ENCODE measurements at regions not wholly inside any gene's neighbourhood (a gene's known extent, or its start where the extent isn't known, plus 50 kb on each side); places are given as distances from the start of the nearest gene placed in this dataset.
"Not testable (repeated sequence)": the region's sequence is repeated elsewhere in the genome, so short reads cannot be mapped to it uniquely, and the experiment has no call there.

DNA sequence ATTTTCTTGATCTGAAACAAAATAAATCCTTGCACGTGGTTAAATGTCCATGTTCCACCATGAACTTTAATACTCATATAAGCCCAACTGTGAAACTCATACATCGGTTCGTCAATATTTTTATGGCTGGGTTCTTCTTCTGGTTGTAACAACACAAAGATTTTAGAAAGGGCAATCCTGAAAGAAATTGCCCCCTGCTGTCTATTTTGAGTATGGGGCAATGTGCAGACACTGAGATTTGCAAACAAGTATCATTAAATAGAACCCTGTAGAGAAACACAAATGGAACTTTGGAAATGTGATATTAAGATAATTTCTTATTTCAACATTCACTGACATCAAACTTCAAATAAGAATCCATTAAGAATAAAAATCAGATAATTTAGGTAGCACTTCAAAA is 80.2 kb upstream of the PHACTR1 start:
- DNase-seq (ENCODE audit: low read depth) = no peak
- H3K4me3 ChIP-seq (ENCODE audit: low read depth, low read length) = no peak overlapping the region
- TF ChIP-seq, protein P1, sequence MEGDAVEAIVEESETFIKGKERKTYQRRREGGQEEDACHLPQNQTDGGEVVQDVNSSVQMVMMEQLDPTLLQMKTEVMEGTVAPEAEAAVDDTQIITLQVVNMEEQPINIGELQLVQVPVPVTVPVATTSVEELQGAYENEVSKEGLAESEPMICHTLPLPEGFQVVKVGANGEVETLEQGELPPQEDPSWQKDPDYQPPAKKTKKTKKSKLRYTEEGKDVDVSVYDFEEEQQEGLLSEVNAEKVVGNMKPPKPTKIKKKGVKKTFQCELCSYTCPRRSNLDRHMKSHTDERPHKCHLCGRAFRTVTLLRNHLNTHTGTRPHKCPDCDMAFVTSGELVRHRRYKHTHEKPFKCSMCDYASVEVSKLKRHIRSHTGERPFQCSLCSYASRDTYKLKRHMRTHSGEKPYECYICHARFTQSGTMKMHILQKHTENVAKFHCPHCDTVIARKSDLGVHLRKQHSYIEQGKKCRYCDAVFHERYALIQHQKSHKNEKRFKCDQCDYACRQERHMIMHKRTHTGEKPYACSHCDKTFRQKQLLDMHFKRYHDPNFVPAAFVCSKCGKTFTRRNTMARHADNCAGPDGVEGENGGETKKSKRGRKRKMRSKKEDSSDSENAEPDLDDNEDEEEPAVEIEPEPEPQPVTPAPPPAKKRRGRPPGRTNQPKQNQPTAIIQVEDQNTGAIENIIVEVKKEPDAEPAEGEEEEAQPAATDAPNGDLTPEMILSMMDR (IDR thresholded peaks at IDR 0.05; ENCODE audit: insufficient read depth, low read depth, low read length) = no peak

DNA sequence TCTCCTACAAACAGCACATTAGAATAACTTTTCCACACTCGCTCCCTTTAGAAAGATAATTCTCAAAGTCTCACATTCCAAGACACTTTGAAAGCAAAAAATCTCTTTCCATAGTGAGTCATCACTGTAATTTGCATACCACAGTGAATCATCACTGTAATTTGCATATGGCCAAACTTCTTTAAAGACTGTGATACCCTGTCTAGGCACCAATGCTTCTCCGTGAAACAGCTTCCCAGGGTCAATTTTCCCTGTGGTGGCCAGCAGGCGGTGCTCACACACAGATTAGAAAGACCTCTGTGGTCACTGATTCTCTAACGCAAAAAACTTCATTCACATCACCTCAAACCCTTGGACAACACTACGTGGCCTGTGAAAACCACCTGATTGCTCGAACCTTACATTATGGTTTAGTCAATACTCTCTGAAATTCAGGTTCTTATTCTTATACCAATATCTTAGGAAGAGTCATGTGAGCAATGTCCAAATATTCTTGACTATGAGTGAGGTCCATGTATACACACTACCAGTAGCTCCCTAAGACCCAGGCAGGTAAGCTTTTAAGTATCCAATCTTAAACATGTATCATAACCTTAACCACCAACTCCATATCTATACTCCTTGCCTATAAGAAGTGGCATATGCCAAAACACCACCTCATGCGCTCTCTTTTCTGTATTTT is 78.5 kb upstream of the PHACTR1 start:
- TF ChIP-seq, protein P1 (IDR thresholded peaks at IDR 0.05; ENCODE audit: insufficient read depth, low read depth, low read length) = peak; percentile 83
- peak; percentile 49 for DNase-seq (ENCODE audit: low read depth)
- H3K4me3 ChIP-seq (ENCODE audit: low read depth, low read length) = no peak overlapping the region

DNA sequence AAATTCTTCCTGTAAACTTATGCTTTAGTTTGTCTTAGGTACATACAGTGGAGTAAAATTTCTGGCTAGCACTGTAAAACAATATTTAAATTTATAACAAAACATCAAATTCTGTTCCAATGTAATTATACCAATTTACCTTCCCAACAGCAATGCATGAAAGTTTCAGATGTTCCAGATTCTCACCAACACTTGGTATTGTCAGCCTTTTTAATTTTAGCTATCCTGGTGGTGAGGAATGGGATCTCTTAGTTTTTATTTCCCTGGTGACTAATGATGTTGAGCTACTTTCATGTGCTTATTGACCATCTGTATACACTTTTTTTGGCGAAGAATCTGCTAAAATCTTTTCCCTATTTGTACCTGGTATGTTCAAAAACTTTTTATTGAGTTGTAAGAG is 76.1 kb upstream of the PHACTR1 start:
- DNase-seq (ENCODE audit: low read depth) = no peak
- TF ChIP-seq, protein P1 (IDR thresholded peaks at IDR 0.05; ENCODE audit: insufficient read depth, low read depth, low read length) = no peak
- no peak overlapping the region for H3K4me3 ChIP-seq (ENCODE audit: low read depth, low read length)

DNA sequence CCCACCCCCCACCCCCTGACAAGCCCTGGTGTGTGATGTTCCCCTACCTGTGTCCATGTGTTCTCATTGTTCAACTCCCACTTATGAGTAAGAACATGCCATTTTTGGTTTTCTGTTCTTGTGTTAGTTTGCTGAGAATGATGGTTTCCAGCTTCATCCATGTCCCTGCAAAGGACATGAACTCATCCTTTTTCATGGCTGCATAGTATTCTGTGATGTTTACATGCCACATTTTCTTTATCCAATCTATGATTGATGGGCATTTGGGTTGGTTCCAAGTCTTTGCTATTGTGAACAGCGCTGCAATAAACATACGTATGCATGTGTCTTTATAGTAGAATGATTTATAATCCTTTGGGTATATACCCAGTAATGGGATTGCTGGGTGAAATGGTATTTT is 74.8 kb upstream of the PHACTR1 start:
- not testable (repeated sequence) for H3K4me3 ChIP-seq (ENCODE audit: low read depth, low read length); DNase-seq (ENCODE audit: low read depth)

DNA sequence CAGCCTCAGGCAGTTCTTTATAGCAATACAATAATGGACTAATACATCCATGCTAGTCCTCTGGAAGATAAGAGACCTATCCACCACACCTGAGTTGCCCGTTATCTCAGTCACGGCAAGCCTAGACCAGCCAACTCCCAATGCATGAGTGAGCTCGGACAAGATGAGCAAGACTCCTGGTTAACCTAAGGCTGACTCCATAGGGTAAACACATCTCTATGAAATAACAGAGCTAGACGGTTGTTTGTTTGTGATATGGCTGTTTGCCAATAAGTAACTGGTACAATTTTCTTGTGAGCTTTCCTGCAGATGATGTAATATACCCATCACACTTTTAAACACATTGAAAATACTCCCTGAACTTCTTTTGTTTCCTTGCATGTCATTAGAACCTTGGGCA is 70.6 kb upstream of the PHACTR1 start:
- no peak overlapping the region for H3K4me3 ChIP-seq (ENCODE audit: low read depth, low read length)
- TF ChIP-seq, protein P1 (IDR thresholded peaks at IDR 0.05; ENCODE audit: insufficient read depth, low read depth, low read length) = no peak
- DNase-seq (ENCODE audit: low read depth) = no peak

DNA sequence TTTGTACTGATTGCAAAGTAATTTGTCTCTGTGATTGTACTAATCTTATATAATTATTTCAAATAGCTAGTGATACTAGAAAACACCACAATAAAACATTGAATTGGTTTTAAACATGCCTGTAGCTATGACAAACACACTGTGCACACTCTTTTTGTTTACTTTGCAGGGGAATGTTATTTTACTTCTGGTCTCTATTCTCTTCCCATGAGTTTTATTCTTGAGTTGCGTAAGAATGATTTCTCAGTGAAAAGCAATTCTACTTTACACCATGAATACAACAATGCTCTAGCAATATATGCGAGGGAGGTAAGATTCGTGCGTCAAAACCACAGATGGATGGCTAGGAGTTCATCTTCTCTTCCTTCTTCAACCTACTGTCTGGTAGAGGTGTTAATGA is 68.4 kb upstream of the PHACTR1 start:
- no peak for DNase-seq (ENCODE audit: low read depth)
- no peak overlapping the region for H3K4me3 ChIP-seq (ENCODE audit: low read depth, low read length)
- TF ChIP-seq, protein P1 (IDR thresholded peaks at IDR 0.05; ENCODE audit: insufficient read depth, low read depth, low read length) = no peak

DNA sequence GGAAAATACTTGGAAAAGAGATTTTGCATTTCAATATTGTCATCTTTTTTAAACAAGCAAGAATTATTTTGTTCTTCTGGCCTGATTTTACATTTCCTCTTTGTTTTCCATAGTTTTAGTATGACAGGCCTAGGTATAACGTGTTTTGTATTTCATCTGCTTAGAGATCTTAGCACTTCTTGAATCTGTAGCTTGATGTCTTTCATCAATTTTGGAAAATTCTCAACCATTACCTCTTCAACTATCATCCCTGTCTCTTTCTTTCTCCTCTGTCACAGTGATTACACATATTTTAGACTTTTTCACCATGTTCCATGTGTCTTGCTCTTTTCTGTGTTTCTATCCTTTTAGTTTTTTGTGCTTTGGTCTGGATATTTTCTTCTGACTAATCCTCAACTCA is 67.2 kb upstream of the PHACTR1 start:
- no peak overlapping the region for H3K4me3 ChIP-seq (ENCODE audit: low read depth, low read length)
- no peak for DNase-seq (ENCODE audit: low read depth)
- TF ChIP-seq, protein P1 (IDR thresholded peaks at IDR 0.05; ENCODE audit: insufficient read depth, low read depth, low read length) = no peak
